ENCODE measurements at regions not wholly inside any gene's neighbourhood (a gene's known extent, or its start where the extent isn't known, plus 50 kb on each side); places are given as distances from the start of the nearest gene placed in this dataset.

GRCh38 chr9:120338340-120338739 is 241.6 kb downstream of the CDK5RAP2 start:
- no peak for DNase-seq
- H3K79me2 ChIP-seq (ENCODE audit: low read length): no peaks in the 10 kb centered on the region

GRCh38 chr9:120337131-120337530 is 242.8 kb downstream of the CDK5RAP2 start:
- Histone ChIP-seq H3K9me3 (replicated peaks; ENCODE audit: insufficient read depth, low read length) (no peaks in the 10 kb centered on the region), H2AFZ (ENCODE audit: low read length) (no peak overlapping the region), H3K9ac (ENCODE audit: low read length) (no peak overlapping the region), H3K9me2 (replicated peaks; ENCODE audit: insufficient read depth, low read length) (no peaks in the 10 kb centered on the region), H3K36me3 (replicated peaks; ENCODE audit: insufficient read depth, low read length) (no peaks in the 10 kb centered on the region), H3K27me3 (replicated peaks; ENCODE audit: insufficient read depth, low read length) (no peaks in the 10 kb centered on the region), H3K27ac (ENCODE audit: low read length) (no peak overlapping the region), H3K4me3 (ENCODE audit: low read length) (no peak overlapping the region), H4K20me1 (ENCODE audit: insufficient read depth, low read length) (no peaks in the 10 kb centered on the region), H3F3A (ENCODE audit: insufficient read depth, low read length) (no peaks in the 10 kb centered on the region), H3K4me1 (ENCODE audit: low read length) (no peaks in the 10 kb centered on the region), H3K4me2 (ENCODE audit: low read depth, low read length) (no peak overlapping the region), H3K79me2 (ENCODE audit: low read length) (no peaks in the 10 kb centered on the region)
- TF ChIP-seq EZH2 (optimal IDR thresholded peaks at IDR 0.05; ENCODE audit: low read depth, low read length) (no peak), CTCF (IDR thresholded peaks at IDR 0.05; ENCODE audit: low read length) (no peak), EZH2phosphoT487 (IDR thresholded peaks at IDR 0.05; ENCODE audit: low read length) (no peak)
- DNase-seq: no peak

More at GRCh38 chr9:120338340-120338739, 241.6 kb downstream of the CDK5RAP2 start:
- H3K4me3 ChIP-seq (ENCODE audit: low read length): no peak overlapping the region
- H3K27me3 ChIP-seq (replicated peaks; ENCODE audit: insufficient read depth, low read length): no peaks in the 10 kb centered on the region
- H3K9me3 ChIP-seq (replicated peaks; ENCODE audit: insufficient read depth, low read length): no peaks in the 10 kb centered on the region
- no peak overlapping the region for H3K4me2 ChIP-seq (ENCODE audit: low read depth, low read length)
- no peaks in the 10 kb centered on the region for H3K9me2 ChIP-seq (replicated peaks; ENCODE audit: insufficient read depth, low read length)
- no peak overlapping the region for H3K9ac ChIP-seq (ENCODE audit: low read length)
- H4K20me1 ChIP-seq (ENCODE audit: insufficient read depth, low read length): no peaks in the 10 kb centered on the region
- H3K4me1 ChIP-seq (ENCODE audit: low read length): no peaks in the 10 kb centered on the region
- no peaks in the 10 kb centered on the region for H3K36me3 ChIP-seq (replicated peaks; ENCODE audit: insufficient read depth, low read length)
- TF ChIP-seq EZH2phosphoT487 (IDR thresholded peaks at IDR 0.05; ENCODE audit: low read length) (no peak), EZH2 (optimal IDR thresholded peaks at IDR 0.05; ENCODE audit: low read depth, low read length) (no peak), CTCF (IDR thresholded peaks at IDR 0.05; ENCODE audit: low read length) (no peak)
- H3K27ac ChIP-seq (ENCODE audit: low read length): no peak overlapping the region
- H2AFZ ChIP-seq (ENCODE audit: low read length): no peak overlapping the region
- no peaks in the 10 kb centered on the region for H3F3A ChIP-seq (ENCODE audit: insufficient read depth, low read length)

GRCh38 chr9:120336753-120337090 is 243.2 kb downstream of the CDK5RAP2 start:
- no peak for TF ChIP-seq EZH2phosphoT487 (IDR thresholded peaks at IDR 0.05; ENCODE audit: low read length)
- TF ChIP-seq CTCF (IDR thresholded peaks at IDR 0.05; ENCODE audit: low read length): no peak
- no peak for TF ChIP-seq EZH2 (optimal IDR thresholded peaks at IDR 0.05; ENCODE audit: low read depth, low read length)
- H3K4me2 ChIP-seq (ENCODE audit: low read depth, low read length): no peak overlapping the region
- H3K9ac ChIP-seq (ENCODE audit: low read length): no peak overlapping the region
- no peak for DNase-seq
- no peaks in the 10 kb centered on the region for H3K4me1 ChIP-seq (ENCODE audit: low read length)
- H3K27ac ChIP-seq (ENCODE audit: low read length): no peak overlapping the region
- H2AFZ ChIP-seq (ENCODE audit: low read length): no peak overlapping the region
- no peaks in the 10 kb centered on the region for H3K9me3 ChIP-seq (replicated peaks; ENCODE audit: insufficient read depth, low read length)
- H3K4me3 ChIP-seq (ENCODE audit: low read length): no peak overlapping the region
- H3K36me3 ChIP-seq (replicated peaks; ENCODE audit: insufficient read depth, low read length): no peaks in the 10 kb centered on the region
- H3K9me2 ChIP-seq (replicated peaks; ENCODE audit: insufficient read depth, low read length): no peaks in the 10 kb centered on the region
- H3K79me2 ChIP-seq (ENCODE audit: low read length): no peaks in the 10 kb centered on the region
- H3F3A ChIP-seq (ENCODE audit: insufficient read depth, low read length): no peaks in the 10 kb centered on the region
- no peaks in the 10 kb centered on the region for H4K20me1 ChIP-seq (ENCODE audit: insufficient read depth, low read length)
- no peaks in the 10 kb centered on the region for H3K27me3 ChIP-seq (replicated peaks; ENCODE audit: insufficient read depth, low read length)

Measured in MM.1S (cell line).